Naive thymus-derived CD4-positive, alpha-beta T cell (primary cell): ENCODE measurements at regions not wholly inside any gene's neighbourhood (a gene's known extent, or its start where the extent isn't known, plus 50 kb on each side); places are given as distances from the start of the nearest gene placed in this dataset.

Experiments
- ATAC-seq: fragments of 150-1000 bp; cut with Tn5 transposase; 2 replicates; pipeline ENCODE4 v1.10.0; 2021; ENCODE audit warnings: mild to moderate bottlenecking, moderate library complexity
- CTCF ChIA-PET: fragments of 350-600 bp; sonication (Branson Sonifier 250); formaldehyde crosslinking; loops from one replicate; lab custom pipeline; 2021; ENCODE audit warnings: antibody characterized with exemption; lab: Charles Lee
- POLR2A ChIA-PET: fragments of 350-600 bp; sonication (Branson Sonifier 250); formaldehyde crosslinking; loops from one replicate; lab custom pipeline; 2021; ENCODE audit warnings: antibody characterized with exemption, inconsistent platforms; lab: Charles Lee
- DNase-seq, 9 donors: peaks; one replicate each; pipeline versions ENCODE4 v3.0.0 to v3.0.0-alpha.2; 2020 to 2022; ENCODE audit warnings: mixed read lengths in 1 of 9
- H3K27ac ChIP-seq: one replicate; pipeline ENCODE4 v1.7.0; 2013; ENCODE audit warnings: mild to moderate bottlenecking, low read depth, low read length, moderate library complexity
- H3K27me3 ChIP-seq, 2 donors: one replicate each; pipeline ENCODE4 v1.7.0; 2013; ENCODE audit warnings: low read length in 2 of 2, mild to moderate bottlenecking in 2 of 2, moderate library complexity in 2 of 2; ENCODE audit not compliant: control insufficient read depth in 2 of 2, insufficient read depth in 2 of 2
- H3K36me3 ChIP-seq, 3 experiments: 1 replicate in 2 of 3; 2 replicates in 1 of 3; pipeline ENCODE4 v1.7.0; 2013; ENCODE audit warnings: low read length in 3 of 3, mild to moderate bottlenecking in 3 of 3, moderate library complexity in 1 of 3; ENCODE audit not compliant: insufficient read depth in 3 of 3, control insufficient read depth in 2 of 3
- H3K4me1 ChIP-seq, 2 donors: one replicate each; pipeline ENCODE4 v1.7.0; 2013; ENCODE audit warnings: low read length in 2 of 2, mild to moderate bottlenecking in 2 of 2, moderate library complexity in 1 of 2; ENCODE audit not compliant: control insufficient read depth in 2 of 2, insufficient read depth in 2 of 2
- H3K4me3 ChIP-seq: 2 replicates; pipeline ENCODE4 v1.7.0; 2013; ENCODE audit warnings: mild to moderate bottlenecking, low read length
- H3K9me3 ChIP-seq, 3 experiments: 1 replicate in 2 of 3; 2 replicates in 1 of 3; pipeline ENCODE4 v1.7.0; 2013; ENCODE audit warnings: low read length in 3 of 3; ENCODE audit not compliant: control insufficient read depth in 2 of 3
- H3K27ac Mint-ChIP-seq, 9 donors: one replicate each; pipeline ENCODE4 v1.8.0; 2020 to 2022; ENCODE audit warnings: mixed read lengths in 9 of 9, mild to moderate bottlenecking in 8 of 9, moderate library complexity in 5 of 9, inconsistent platforms in 2 of 9
- H3K27me3 Mint-ChIP-seq, 5 donors: one replicate each; pipeline ENCODE4 v1.8.0; 2021 to 2022; ENCODE audit warnings: mixed read lengths in 5 of 5, mild to moderate bottlenecking in 1 of 5
- H3K36me3 Mint-ChIP-seq, 5 donors: one replicate each; pipeline ENCODE4 v1.8.0; 2020 to 2022; ENCODE audit warnings: mixed read lengths in 5 of 5, mild to moderate bottlenecking in 3 of 5, inconsistent platforms in 1 of 5
- H3K4me1 Mint-ChIP-seq, 7 donors: one replicate each; pipeline ENCODE4 v1.8.0; 2020 to 2022; ENCODE audit warnings: mixed read lengths in 7 of 7, mild to moderate bottlenecking in 3 of 7, inconsistent platforms in 1 of 7
- H3K4me3 Mint-ChIP-seq, 10 donors: one replicate each; pipeline ENCODE4 v1.8.0; 2020 to 2022; ENCODE audit warnings: mild to moderate bottlenecking in 10 of 10, mixed read lengths in 10 of 10, moderate library complexity in 6 of 10, inconsistent platforms in 2 of 10
- H3K9me3 Mint-ChIP-seq, 11 donors: one replicate each; pipeline ENCODE4 v1.8.0; 2020 to 2022; ENCODE audit warnings: mixed read lengths in 11 of 11, mild to moderate bottlenecking in 4 of 11, inconsistent platforms in 1 of 11, moderate library complexity in 1 of 11
- intact Hi-C, 2 donors: fragments of 100-400 bp; cut with micrococcal nuclease; formaldehyde crosslinking; loops; one replicate each; pipeline ENCODE4 v1.15.1; 2023

- no peaks in the 10 kb centered on the region for H3K36me3 ChIP-seq
- ATAC-seq (no peak), DNase-seq (no peak)
- ChIA-PET CTCF (no interaction called here), POLR2A (no interaction called here)
- H3K4me1 ChIP-seq = no peaks in the 10 kb centered on the region
- no peak overlapping the region for H3K27ac ChIP-seq
- Mint-ChIP-seq H3K4me3 (no peak overlapping the region), H3K9me3 (peaks cover 0 to 10% (median 4%) of the 10 kb centered on the region in 11 donors), H3K36me3 (no peaks in the 10 kb centered on the region), H3K27me3 (no peaks in the 10 kb centered on the region), H3K4me1 (no peaks in the 10 kb centered on the region), H3K27ac (no peak overlapping the region)
- peaks cover 0 to 6% (median 0%) of the 10 kb centered on the region in 3 experiments for H3K9me3 ChIP-seq
- intact Hi-C loops = no loop called here
- H3K4me3 ChIP-seq = no peak overlapping the region
- no peaks in the 10 kb centered on the region for H3K27me3 ChIP-seq
These were observed 710.7 kb upstream of the PTPRD start for GRCh38 chr9:11323457-11323856.

- H3K27me3 ChIP-seq = no peaks in the 10 kb centered on the region
- H3K9me3 ChIP-seq = peaks cover 0 to 6% (median 0%) of the 10 kb centered on the region in 3 experiments
- ATAC-seq (no peak), DNase-seq (no peak)
- Mint-ChIP-seq H3K4me1 (no peaks in the 10 kb centered on the region), H3K27ac (no peak overlapping the region), H3K36me3 (no peaks in the 10 kb centered on the region), H3K9me3 (peaks cover 0 to 20% (median 6%) of the 10 kb centered on the region in 11 donors), H3K27me3 (no peaks in the 10 kb centered on the region), H3K4me3 (no peak overlapping the region)
- H3K27ac ChIP-seq = no peak overlapping the region
- intact Hi-C loops = no loop called here
- H3K36me3 ChIP-seq = no peaks in the 10 kb centered on the region
- POLR2A ChIA-PET = no interaction called here
- H3K4me1 ChIP-seq = no peaks in the 10 kb centered on the region
- H3K4me3 ChIP-seq = no peak overlapping the region
- CTCF ChIA-PET = interaction anchor here (0.6 kb wide), 1 partner anchor 14 kb away, joined by 4 read pairs; no protein-coding TSS in a partner anchor
These were observed 713.4 kb upstream of the PTPRD start for GRCh38 chr9:11326231-11326630.

GRCh38 chr9:11328326-11328725 is 715.5 kb upstream of the PTPRD start:
- Mint-ChIP-seq H3K9me3 (peaks cover 0 to 29% (median 7%) of the 10 kb centered on the region in 11 donors), H3K4me1 (no peaks in the 10 kb centered on the region), H3K36me3 (no peaks in the 10 kb centered on the region), H3K27me3 (no peaks in the 10 kb centered on the region), H3K27ac (no peak overlapping the region), H3K4me3 (no peak overlapping the region)
- H3K27ac ChIP-seq = no peak overlapping the region
- H3K9me3 ChIP-seq = peaks cover 0 to 6% (median 0%) of the 10 kb centered on the region in 3 experiments
- CTCF ChIA-PET = no interaction called here
- ATAC-seq = no peak
- H3K27me3 ChIP-seq = no peaks in the 10 kb centered on the region
- H3K36me3 ChIP-seq = no peaks in the 10 kb centered on the region
- POLR2A ChIA-PET = no interaction called here
- no peak for DNase-seq
- no peaks in the 10 kb centered on the region for H3K4me1 ChIP-seq
- intact Hi-C loops = no loop called here
- no peak overlapping the region for H3K4me3 ChIP-seq

- ATAC-seq (no peak), DNase-seq (no peak)
- Mint-ChIP-seq H3K9me3 (peaks cover under 1 to 24% (median 5%) of the 10 kb centered on the region in 11 donors), H3K4me1 (no peaks in the 10 kb centered on the region), H3K4me3 (no peak overlapping the region), H3K27me3 (no peaks in the 10 kb centered on the region), H3K36me3 (no peaks in the 10 kb centered on the region), H3K27ac (no peak overlapping the region)
- no peaks in the 10 kb centered on the region for H3K36me3 ChIP-seq
- H3K27ac ChIP-seq = no peak overlapping the region
- no peaks in the 10 kb centered on the region for H3K27me3 ChIP-seq
- intact Hi-C loops = no loop called here
- CTCF ChIA-PET = no interaction called here
- no peaks in the 10 kb centered on the region for H3K4me1 ChIP-seq
- H3K4me3 ChIP-seq = no peak overlapping the region
- no peaks in the 10 kb centered on the region for H3K9me3 ChIP-seq
- POLR2A ChIA-PET = no interaction called here
These were observed 722.2 kb upstream of the PTPRD start for GRCh38 chr9:11335011-11335410.

GRCh38 chr9:11338130-11338529 is 725.3 kb upstream of the PTPRD start:
- DNase-seq (no peak), ATAC-seq (no peak)
- Mint-ChIP-seq H3K9me3 (peaks cover 0 to 33% (median 3%) of the 10 kb centered on the region in 11 donors), H3K4me3 (no peak overlapping the region), H3K4me1 (no peaks in the 10 kb centered on the region), H3K27ac (no peak overlapping the region), H3K36me3 (no peaks in the 10 kb centered on the region), H3K27me3 (no peaks in the 10 kb centered on the region)
- Histone ChIP-seq H3K36me3 (no peaks in the 10 kb centered on the region), H3K4me1 (no peaks in the 10 kb centered on the region), H3K27me3 (no peaks in the 10 kb centered on the region), H3K9me3 (no peaks in the 10 kb centered on the region), H3K27ac (no peak overlapping the region), H3K4me3 (no peak overlapping the region)
- POLR2A ChIA-PET = no interaction called here
- CTCF ChIA-PET = no interaction called here
- intact Hi-C loops = no loop called here

- no peak overlapping the region for H3K27ac ChIP-seq
- no peaks in the 10 kb centered on the region for H3K4me1 Mint-ChIP-seq
- H3K27ac Mint-ChIP-seq = no peak overlapping the region
- no peaks in the 10 kb centered on the region for H3K27me3 Mint-ChIP-seq
- no peak for DNase-seq
- no peaks in the 10 kb centered on the region for H3K36me3 Mint-ChIP-seq
- H3K4me3 Mint-ChIP-seq = no peak overlapping the region
- intact Hi-C loops = no loop called here
- H3K9me3 ChIP-seq = no peaks in the 10 kb centered on the region
- peaks cover 0 to 29% (median 3%) of the 10 kb centered on the region in 11 donors for H3K9me3 Mint-ChIP-seq
- no peaks in the 10 kb centered on the region for H3K36me3 ChIP-seq
- H3K4me3 ChIP-seq = no peak overlapping the region
- ChIA-PET CTCF (no interaction called here), POLR2A (no interaction called here)
- H3K27me3 ChIP-seq = no peaks in the 10 kb centered on the region
- no peak for ATAC-seq
- H3K4me1 ChIP-seq = no peaks in the 10 kb centered on the region
These were observed 727.9 kb upstream of the PTPRD start for GRCh38 chr9:11340654-11341053.

- Histone ChIP-seq H3K4me1 (no peaks in the 10 kb centered on the region), H3K9me3 (peaks cover 0 to 3% (median 0%) of the 10 kb centered on the region in 3 experiments), H3K4me3 (no peak overlapping the region), H3K27me3 (no peaks in the 10 kb centered on the region), H3K27ac (no peak overlapping the region), H3K36me3 (no peaks in the 10 kb centered on the region)
- H3K9me3 Mint-ChIP-seq = peaks cover 0 to 37% (median 10%) of the 10 kb centered on the region in 11 donors
- POLR2A ChIA-PET = no interaction called here
- H3K27me3 Mint-ChIP-seq = no peaks in the 10 kb centered on the region
- H3K36me3 Mint-ChIP-seq = no peaks in the 10 kb centered on the region
- CTCF ChIA-PET = no interaction called here
- H3K4me3 Mint-ChIP-seq = no peak overlapping the region
- no peak for ATAC-seq
- no peak overlapping the region for H3K27ac Mint-ChIP-seq
- intact Hi-C loops = no loop called here
- DNase-seq = no peak
- no peaks in the 10 kb centered on the region for H3K4me1 Mint-ChIP-seq
These were observed 734.6 kb upstream of the PTPRD start for GRCh38 chr9:11347437-11347836.
